HEK293T (cell line): ENCODE measurements at regions not wholly inside any gene's neighbourhood (a gene's known extent, or its start where the extent isn't known, plus 50 kb on each side); places are given as distances from the start of the nearest gene placed in this dataset.
"Not testable (repeated sequence)": the region's sequence is repeated elsewhere in the genome, so short reads cannot be mapped to it uniquely, and the experiment has no call there.

ENCODE experiments used
- CTCF ChIA-PET: fragments of 350-600 bp; formaldehyde crosslinking; extraction: SDS; loops from one replicate; lab custom pipeline; 2021; ENCODE audit warnings: antibody characterized with exemption, inconsistent platforms; lab: Yijun Ruan, JAX
- POLR2A ChIA-PET: fragments of 350-600 bp; formaldehyde crosslinking; extraction: SDS; loops from one replicate; lab custom pipeline; 2020; ENCODE audit warnings: antibody characterized with exemption, inconsistent platforms; lab: Yijun Ruan, JAX
- DNase-seq: peaks from one replicate; pipeline ENCODE4 v3.0.0; 2012; ENCODE audit warnings: mixed read lengths; ENCODE audit errors: extremely low spot score
- ARNT ChIP-seq: fragments of 450-650 bp; IDR thresholded peaks from 2 replicates; pipeline ENCODE4 v1.6.1; 2017; ENCODE audit warnings: mild to moderate bottlenecking
- BHLHE40 ChIP-seq: fragments of 450-650 bp; IDR thresholded peaks from 2 replicates; pipeline ENCODE4 v1.6.1; 2016; ENCODE audit warnings: mild to moderate bottlenecking, moderate library complexity, borderline replicate concordance
- CTBP1 ChIP-seq: fragments of 450-650 bp; IDR thresholded peaks from 2 replicates; pipeline ENCODE4 v1.6.1; 2016; ENCODE audit warnings: borderline replicate concordance
- ELF4 ChIP-seq: fragments of 450-650 bp; IDR thresholded peaks from 2 replicates; pipeline ENCODE4 v1.6.1; 2017; ENCODE audit warnings: antibody characterized with exemption
- FOXA1 ChIP-seq: fragments of 450-650 bp; IDR thresholded peaks from 2 replicates; pipeline ENCODE4 v1.6.1; 2016; ENCODE audit warnings: mild to moderate bottlenecking
- FOXK2 ChIP-seq: fragments of 450-650 bp; IDR thresholded peaks from 2 replicates; pipeline ENCODE4 v1.6.1; 2016; ENCODE audit warnings: mild to moderate bottlenecking
- FOXM1 ChIP-seq: fragments of 450-650 bp; IDR thresholded peaks from 2 replicates; pipeline ENCODE4 v1.6.1; 2017; ENCODE audit warnings: mild to moderate bottlenecking, borderline replicate concordance
- HDGF ChIP-seq: fragments of 450-650 bp; IDR thresholded peaks from 2 replicates; pipeline ENCODE4 v1.6.1; 2017; ENCODE audit warnings: antibody characterized with exemption, borderline replicate concordance
- L3MBTL2 ChIP-seq: fragments of 450-650 bp; conservative IDR thresholded peaks from 2 replicates; pipeline ENCODE4 v1.6.1; 2016; ENCODE audit warnings: mild to moderate bottlenecking
- LEF1 ChIP-seq: fragments of 450-650 bp; IDR thresholded peaks from 2 replicates; pipeline ENCODE4 v1.6.1; 2017; ENCODE audit warnings: mild to moderate bottlenecking, borderline replicate concordance
- NFRKB ChIP-seq: fragments of 450-650 bp; IDR thresholded peaks from 2 replicates; pipeline ENCODE4 v1.6.1; 2016; ENCODE audit warnings: mild to moderate bottlenecking, moderate library complexity
- PKNOX1 ChIP-seq: fragments of 450-650 bp; IDR thresholded peaks from 2 replicates; pipeline ENCODE4 v1.6.1; 2016
- SP1 ChIP-seq: fragments of 450-650 bp; IDR thresholded peaks from 2 replicates; pipeline ENCODE4 v1.6.1; 2017
- SUZ12 ChIP-seq: fragments of 450-650 bp; IDR thresholded peaks from 2 replicates; pipeline ENCODE4 v1.6.1; 2016; ENCODE audit warnings: mild to moderate bottlenecking
- TARDBP ChIP-seq: fragments of 450-650 bp; IDR thresholded peaks from 2 replicates; pipeline ENCODE4 v1.6.1; 2016
- ZNF384 ChIP-seq: fragments of 450-650 bp; IDR thresholded peaks from 2 replicates; pipeline ENCODE4 v1.6.1; 2016

- CTCF ChIA-PET = interaction anchor here (0.6 kb wide), 1 partner anchor 422 kb away, joined by 4 read pairs; no protein-coding TSS in a partner anchor
- POLR2A ChIA-PET = no interaction called here
- DNase-seq = no peak
- TF ChIP-seq FOXK2 = no peak
- TF ChIP-seq CTBP1 = no peak
- TF ChIP-seq FOXA1 = no peak
- TF ChIP-seq SP1 = no peak
- no peak for TF ChIP-seq ARNT
- TF ChIP-seq PKNOX1 = no peak
- no peak for TF ChIP-seq SUZ12
- no peak for TF ChIP-seq FOXM1
- no peak for TF ChIP-seq L3MBTL2
These were observed 204.3 kb upstream of the STAC start for GRCh38 chr3:36175916-36176461.

GRCh38 chr3:36178018-36178417 lies 202.3 kb upstream of the STAC start:
- CTCF ChIA-PET = no interaction called here
- POLR2A ChIA-PET = no interaction called here
- TF ChIP-seq FOXK2 (no peak), LEF1 (no peak), SUZ12 (no peak), SP1 (no peak), HDGF (no peak), L3MBTL2 (no peak), TARDBP (no peak), CTBP1 (no peak), ELF4 (no peak), FOXA1 (no peak)
- DNase-seq = no peak

GRCh38 chr3:36182024-36182423 lies 198.3 kb upstream of the STAC start:
- no peak for DNase-seq
- CTCF ChIA-PET = no interaction called here
- TF ChIP-seq ZNF384 = no peak
- no peak for TF ChIP-seq FOXA1
- no peak for TF ChIP-seq BHLHE40
- TF ChIP-seq SUZ12 = no peak
- TF ChIP-seq SP1 = no peak
- no peak for TF ChIP-seq FOXK2
- no peak for TF ChIP-seq NFRKB
- no peak for TF ChIP-seq ELF4
- TF ChIP-seq LEF1 = no peak
- no peak for TF ChIP-seq TARDBP
- POLR2A ChIA-PET = no interaction called here

- POLR2A ChIA-PET, DNase-seq, CTCF ChIA-PET: not testable (repeated sequence)
These were observed 193.1 kb upstream of the STAC start for GRCh38 chr3:36187197-36187596.

GRCh38 chr3:36192901-36193300 lies 187.4 kb upstream of the STAC start:
- ChIA-PET CTCF (no interaction called here), POLR2A (no interaction called here)
- no peak for DNase-seq
- TF ChIP-seq BHLHE40 = no peak
- TF ChIP-seq NFRKB = no peak
- TF ChIP-seq FOXM1 = no peak
- TF ChIP-seq HDGF = no peak
- no peak for TF ChIP-seq PKNOX1

GRCh38 chr3:36193448-36193847 lies 186.9 kb upstream of the STAC start:
- TF ChIP-seq ZNF384 (no peak), TARDBP (no peak), BHLHE40 (no peak), L3MBTL2 (no peak), HDGF (no peak), CTBP1 (no peak)
- no peak for DNase-seq
- ChIA-PET CTCF (no interaction called here), POLR2A (no interaction called here)

- POLR2A ChIA-PET = no interaction called here
These were observed 184.2 kb upstream of the STAC start for GRCh38 chr3:36196058-36196457.

More at GRCh38 chr3:36196058-36196457, 184.2 kb upstream of the STAC start:
- TF ChIP-seq ZNF384 = no peak
- no peak for TF ChIP-seq FOXA1
- no peak for TF ChIP-seq ELF4
- TF ChIP-seq ARNT = no peak
- TF ChIP-seq CTBP1 = no peak
- TF ChIP-seq NFRKB = no peak
- TF ChIP-seq PKNOX1 = no peak
- no peak for TF ChIP-seq HDGF
- TF ChIP-seq FOXM1 = no peak
- no peak for TF ChIP-seq BHLHE40
- no peak for TF ChIP-seq LEF1
- no peak for TF ChIP-seq SUZ12
- TF ChIP-seq L3MBTL2 = no peak
- TF ChIP-seq SP1 = no peak
- TF ChIP-seq FOXK2 = no peak
- TF ChIP-seq TARDBP = no peak
- DNase-seq = no peak
- CTCF ChIA-PET = no interaction called here
